SK-N-SH (cell line): ENCODE measurements at regions not wholly inside any gene's neighbourhood (a gene's known extent, or its start where the extent isn't known, plus 50 kb on each side); places are given as distances from the start of the nearest gene placed in this dataset.

Source experiments
- CTCF ChIP-seq: fragments of 200-600 bp; sonication (generic); IDR thresholded peaks from 2 replicates; pipeline ENCODE4 v1.6.1; 2017; ENCODE audit warnings: antibody characterized with exemption, mild to moderate bottlenecking, moderate library complexity
- EP300 ChIP-seq, 2 experiments: IDR thresholded peaks; 2 replicates each; pipeline versions ENCODE4 v1.4.0 to v1.6.1; 2012; ENCODE audit warnings: borderline replicate concordance in 1 of 2, low read depth in 1 of 2, low read length in 1 of 2
- POLR2AphosphoS5 ChIP-seq: IDR thresholded peaks from 2 replicates; pipeline ENCODE4 v1.6.1; 2012; ENCODE audit warnings: low read depth, low read length
- REST ChIP-seq: IDR thresholded peaks from 2 replicates; pipeline ENCODE4 v1.6.1; 2012; ENCODE audit warnings: mild to moderate bottlenecking, low read depth, low read length, moderate library complexity
- TAF1 ChIP-seq: IDR thresholded peaks from 2 replicates; pipeline ENCODE4 v1.6.1; 2012; ENCODE audit warnings: low read depth, mild to moderate bottlenecking, low read length, moderate library complexity, borderline replicate concordance

- TF ChIP-seq EP300 (IDR thresholded peaks at IDR 0.05; ENCODE audit: borderline replicate concordance in 1 of 2, low read depth in 1 of 2, low read length in 1 of 2) (no peak), REST (no peak), TAF1 (no peak), POLR2AphosphoS5 (no peak), CTCF (no peak)
These were observed 735.4 kb upstream of the USP15 start for GRCh38 chr12:61524851-61525250.
